ENCODE measurements at regions not wholly inside any gene's neighbourhood (a gene's known extent, or its start where the extent isn't known, plus 50 kb on each side); places are given as distances from the start of the nearest gene placed in this dataset.

DNA sequence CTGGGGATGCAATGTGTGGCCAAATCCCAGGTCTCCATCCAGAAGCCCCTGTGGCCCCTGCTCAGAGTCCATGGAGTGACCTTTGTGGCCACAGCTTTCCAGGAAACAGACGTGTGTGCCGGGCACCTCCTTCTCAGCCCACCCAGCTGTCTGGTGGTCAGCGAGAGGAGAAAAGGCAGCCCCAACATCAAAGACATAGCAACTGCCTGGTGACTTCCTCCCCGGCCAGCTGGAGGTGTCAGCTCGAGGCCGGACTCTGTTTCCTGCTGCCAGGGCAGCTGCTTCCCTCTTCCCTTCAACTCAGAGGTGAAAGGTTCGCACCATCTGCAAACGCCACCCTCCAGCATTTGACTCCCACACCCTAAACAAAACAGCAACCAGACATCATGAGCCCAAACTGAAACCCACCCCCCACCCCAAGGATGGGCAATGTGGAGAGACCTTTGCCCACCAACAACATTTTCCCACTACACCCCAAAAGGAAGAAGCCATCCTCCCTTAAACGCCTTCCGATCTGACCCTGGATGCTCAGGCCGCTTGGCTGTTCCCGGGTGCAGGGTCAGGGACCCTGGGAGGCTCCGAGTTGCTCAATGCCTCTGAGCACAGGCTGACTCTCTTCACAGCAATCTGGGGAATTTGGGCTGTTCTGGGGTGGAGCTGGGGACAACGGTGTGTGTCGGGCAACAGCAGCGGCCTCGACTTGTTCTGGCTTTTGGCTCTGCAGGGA, 162.3 kb downstream of the PSMG1 start:
- no peak overlapping the region for H3K27ac ChIP-seq (ENCODE audit: low read depth, low read length)
- WGBS: 69% methylated on average over 17 of the region's 17 CpGs
- H3K9me3 ChIP-seq (ENCODE audit: insufficient read depth, low read depth, low read length): no peaks in the 10 kb centered on the region
- H3K27me3 ChIP-seq (ENCODE audit: insufficient read depth, low read length): no peaks in the 10 kb centered on the region
- H3K4me3 ChIP-seq (ENCODE audit: low read length): no peak overlapping the region
- no peaks in the 10 kb centered on the region for H3K36me3 ChIP-seq (ENCODE audit: insufficient read depth, low read length)
- H3K9ac ChIP-seq (ENCODE audit: low read depth, low read length): no peak overlapping the region
- H3K4me1 ChIP-seq (ENCODE audit: insufficient read depth, low read length): peaks cover 17% of the 10 kb centered on the region

DNA sequence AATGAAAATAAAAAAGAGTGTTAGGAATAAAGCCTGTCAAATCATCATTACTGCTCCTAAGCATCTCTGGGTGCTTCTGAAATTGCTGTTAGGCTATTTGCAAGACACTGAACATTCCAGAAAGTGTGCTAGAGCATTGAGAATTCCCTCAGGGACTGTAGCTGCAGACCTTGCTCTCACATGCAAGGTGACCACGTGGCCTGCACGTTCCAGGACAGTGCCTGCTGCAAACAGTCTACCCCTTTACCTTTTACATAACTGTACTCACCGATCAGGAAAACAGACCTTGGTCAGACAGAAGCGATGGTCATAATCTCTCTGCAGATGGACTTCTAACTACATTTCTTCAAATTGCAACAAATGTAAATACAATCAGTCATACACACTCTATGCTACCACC, 164.5 kb downstream of the PSMG1 start:
- WGBS: 71% methylated on average over 4 of the region's 4 CpGs
- Histone ChIP-seq H3K9me3 (ENCODE audit: insufficient read depth, low read depth, low read length) (no peaks in the 10 kb centered on the region), H3K9ac (ENCODE audit: low read depth, low read length) (no peak overlapping the region), H3K36me3 (ENCODE audit: insufficient read depth, low read length) (no peaks in the 10 kb centered on the region), H3K27me3 (ENCODE audit: insufficient read depth, low read length) (no peaks in the 10 kb centered on the region), H3K27ac (ENCODE audit: low read depth, low read length) (no peak overlapping the region), H3K4me1 (ENCODE audit: insufficient read depth, low read length) (peaks cover 17% of the 10 kb centered on the region), H3K4me3 (ENCODE audit: low read length) (no peak overlapping the region)

GRCh38 chr21:39016740-39017315, 166.4 kb downstream of the PSMG1 start:
- no peak overlapping the region for H3K9ac ChIP-seq (ENCODE audit: low read depth, low read length)
- no peaks in the 10 kb centered on the region for H3K27me3 ChIP-seq (ENCODE audit: insufficient read depth, low read length)
- no peaks in the 10 kb centered on the region for H3K36me3 ChIP-seq (ENCODE audit: insufficient read depth, low read length)
- no peak overlapping the region for H3K27ac ChIP-seq (ENCODE audit: low read depth, low read length)
- no peaks in the 10 kb centered on the region for H3K9me3 ChIP-seq (ENCODE audit: insufficient read depth, low read depth, low read length)
- 95% methylated on average over 4 of the region's 4 CpGs for WGBS
- no peak overlapping the region for H3K4me3 ChIP-seq (ENCODE audit: low read length)
- H3K4me1 ChIP-seq (ENCODE audit: insufficient read depth, low read length): peaks cover 12% of the 10 kb centered on the region; the same call in 1 of the 2 replicates

- H3K4me1 ChIP-seq (ENCODE audit: insufficient read depth, low read length): no peaks in the 10 kb centered on the region
- no peak overlapping the region for H3K9ac ChIP-seq (ENCODE audit: low read depth, low read length)
- no peaks in the 10 kb centered on the region for H3K27me3 ChIP-seq (ENCODE audit: insufficient read depth, low read length)
- no peak overlapping the region for H3K27ac ChIP-seq (ENCODE audit: low read depth, low read length)
- 91% methylated on average over 9 of the region's 9 CpGs for WGBS
- H3K4me3 ChIP-seq (ENCODE audit: low read length): no peak overlapping the region
- H3K9me3 ChIP-seq (ENCODE audit: insufficient read depth, low read depth, low read length): no peaks in the 10 kb centered on the region
- no peaks in the 10 kb centered on the region for H3K36me3 ChIP-seq (ENCODE audit: insufficient read depth, low read length)
Observed at GRCh38 chr21:39014747-39015146, 168.5 kb downstream of the PSMG1 start.

DNA sequence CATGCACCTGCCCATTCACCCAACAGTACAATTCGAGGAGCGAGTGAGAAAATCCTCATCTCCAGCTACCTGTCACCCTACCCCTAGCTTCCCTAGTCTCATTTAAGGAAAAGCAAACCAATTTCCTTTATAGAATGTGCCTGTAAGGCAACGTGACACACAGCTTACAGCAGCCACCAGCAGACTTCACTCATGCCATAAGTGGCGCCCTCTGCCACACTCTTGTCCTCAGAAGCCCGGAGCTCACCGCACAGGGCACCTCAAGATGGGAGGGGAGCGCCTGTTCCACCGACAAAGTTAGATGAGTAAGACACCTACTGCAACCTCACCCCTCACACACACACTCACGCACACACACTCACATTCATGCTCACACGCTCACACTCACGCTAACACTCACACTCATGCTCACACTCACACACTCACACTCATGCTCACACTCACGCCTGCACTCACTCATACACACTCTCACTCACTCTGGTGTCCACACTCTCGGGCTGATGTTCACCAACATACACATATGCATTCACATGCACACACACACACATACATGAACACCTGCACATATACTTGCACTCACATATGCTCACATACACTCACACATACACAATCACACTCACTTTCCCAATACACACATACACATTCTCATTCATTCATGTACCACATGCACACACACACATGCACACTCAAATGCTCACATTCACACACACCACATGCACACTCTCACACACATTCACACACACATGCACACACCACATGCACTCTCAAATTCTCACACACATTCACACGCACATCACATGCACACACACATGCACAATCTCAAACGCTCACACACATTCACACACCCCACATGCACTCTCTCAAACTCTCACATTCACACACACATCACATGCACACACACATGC, 170.7 kb downstream of the PSMG1 start:
- no peaks in the 10 kb centered on the region for H3K36me3 ChIP-seq (ENCODE audit: insufficient read depth, low read length)
- H3K9me3 ChIP-seq (ENCODE audit: insufficient read depth, low read depth, low read length): no peaks in the 10 kb centered on the region
- no peak overlapping the region for H3K4me3 ChIP-seq (ENCODE audit: low read length)
- no peaks in the 10 kb centered on the region for H3K27me3 ChIP-seq (ENCODE audit: insufficient read depth, low read length)
- H3K4me1 ChIP-seq (ENCODE audit: insufficient read depth, low read length): no peaks in the 10 kb centered on the region
- H3K27ac ChIP-seq (ENCODE audit: low read depth, low read length): no peak overlapping the region
- H3K9ac ChIP-seq (ENCODE audit: low read depth, low read length): no peak overlapping the region
- WGBS: 90% methylated on average over 15 of the region's 15 CpGs

DNA sequence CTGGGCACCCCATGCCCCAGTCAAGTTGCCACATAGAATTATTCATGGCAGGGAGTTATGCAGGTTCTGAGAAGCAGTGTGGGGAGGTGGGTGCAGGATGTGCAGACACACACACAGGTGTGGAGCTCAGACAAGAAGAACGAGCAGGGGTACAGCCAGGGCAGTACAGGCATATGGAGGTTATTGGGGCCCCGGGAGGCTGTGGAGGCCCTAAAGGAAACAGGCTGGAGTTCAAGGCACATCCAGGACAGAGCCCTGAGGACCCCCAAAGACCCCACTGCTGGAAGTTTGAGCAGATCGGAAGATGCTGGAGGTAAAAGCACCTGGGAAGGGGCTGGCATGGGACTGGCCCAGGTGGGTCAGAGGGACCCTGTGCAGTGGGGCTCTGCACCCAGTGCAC, 171.3 kb downstream of the PSMG1 start:
- H3K4me3 ChIP-seq (ENCODE audit: low read length): no peak overlapping the region
- H3K36me3 ChIP-seq (ENCODE audit: insufficient read depth, low read length): no peaks in the 10 kb centered on the region
- H3K9ac ChIP-seq (ENCODE audit: low read depth, low read length): no peak overlapping the region
- H3K27me3 ChIP-seq (ENCODE audit: insufficient read depth, low read length): no peaks in the 10 kb centered on the region
- no peak overlapping the region for H3K27ac ChIP-seq (ENCODE audit: low read depth, low read length)
- 89% methylated on average over 3 of the region's 3 CpGs for WGBS
- no peaks in the 10 kb centered on the region for H3K4me1 ChIP-seq (ENCODE audit: insufficient read depth, low read length)
- no peaks in the 10 kb centered on the region for H3K9me3 ChIP-seq (ENCODE audit: insufficient read depth, low read depth, low read length)

GRCh38 chr21:39010629-39011404, 172.4 kb downstream of the PSMG1 start:
- Histone ChIP-seq H3K4me3 (ENCODE audit: low read length) (no peak overlapping the region), H3K4me1 (ENCODE audit: insufficient read depth, low read length) (no peaks in the 10 kb centered on the region), H3K9ac (ENCODE audit: low read depth, low read length) (no peak overlapping the region), H3K27me3 (ENCODE audit: insufficient read depth, low read length) (no peaks in the 10 kb centered on the region), H3K27ac (ENCODE audit: low read depth, low read length) (no peak overlapping the region), H3K9me3 (ENCODE audit: insufficient read depth, low read depth, low read length) (no peaks in the 10 kb centered on the region), H3K36me3 (ENCODE audit: insufficient read depth, low read length) (no peaks in the 10 kb centered on the region)
- WGBS: 93% methylated on average over 16 of the region's 16 CpGs

DNA sequence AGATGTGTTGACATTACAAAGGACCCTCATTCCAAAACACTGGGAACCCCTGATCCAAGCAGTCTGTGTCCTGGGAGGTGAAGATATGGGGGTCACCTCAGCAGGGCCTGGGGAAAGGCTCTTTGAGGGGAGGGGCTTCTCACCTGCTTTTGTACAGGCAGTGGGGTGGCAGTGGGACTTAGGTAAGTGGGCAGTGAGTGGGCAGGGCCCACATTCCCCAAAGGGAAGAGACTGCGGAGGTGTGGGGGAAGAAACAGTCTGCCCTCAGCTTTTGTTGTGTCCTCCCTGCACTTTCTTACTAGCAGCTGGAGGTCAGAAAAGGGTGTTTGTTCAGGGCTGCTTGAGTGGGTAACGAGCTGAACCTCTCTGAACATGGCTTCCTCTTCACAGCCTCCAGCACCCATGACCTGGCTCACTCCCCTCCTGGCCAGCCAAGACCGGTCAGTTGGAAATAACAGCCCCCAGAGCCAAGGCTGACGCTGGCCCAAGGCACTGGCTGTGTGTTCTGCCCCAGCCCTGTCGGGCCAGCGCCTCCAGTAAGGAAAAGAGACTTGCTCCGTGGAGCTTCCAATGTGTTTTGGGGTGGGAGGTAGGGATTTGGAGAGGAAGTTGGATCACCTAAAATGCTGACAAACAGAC, 173.5 kb downstream of the PSMG1 start:
- Histone ChIP-seq H3K9ac (ENCODE audit: low read depth, low read length) (no peak overlapping the region), H3K27ac (ENCODE audit: low read depth, low read length) (no peak overlapping the region), H3K9me3 (ENCODE audit: insufficient read depth, low read depth, low read length) (no peaks in the 10 kb centered on the region), H3K27me3 (ENCODE audit: insufficient read depth, low read length) (no peaks in the 10 kb centered on the region), H3K4me1 (ENCODE audit: insufficient read depth, low read length) (peaks cover 5% of the 10 kb centered on the region; the same call in 1 of the 2 replicates), H3K36me3 (ENCODE audit: insufficient read depth, low read length) (no peaks in the 10 kb centered on the region), H3K4me3 (ENCODE audit: low read length) (no peak overlapping the region)
- whole genome bisulfite sequencing: 79% methylated on average over 7 of the region's 7 CpGs

- Histone ChIP-seq H3K27ac (ENCODE audit: low read depth, low read length) (no peak overlapping the region), H3K36me3 (ENCODE audit: insufficient read depth, low read length) (no peaks in the 10 kb centered on the region), H3K9me3 (ENCODE audit: insufficient read depth, low read depth, low read length) (no peaks in the 10 kb centered on the region), H3K27me3 (ENCODE audit: insufficient read depth, low read length) (no peaks in the 10 kb centered on the region), H3K9ac (ENCODE audit: low read depth, low read length) (no peak overlapping the region), H3K4me1 (ENCODE audit: insufficient read depth, low read length) (peaks cover 5% of the 10 kb centered on the region; the same call in 1 of the 2 replicates), H3K4me3 (ENCODE audit: low read length) (no peak overlapping the region)
- WGBS: 91% methylated on average over 2 of the region's 2 CpGs
Observed at GRCh38 chr21:39007985-39008384, 175.3 kb downstream of the PSMG1 start.

DNA sequence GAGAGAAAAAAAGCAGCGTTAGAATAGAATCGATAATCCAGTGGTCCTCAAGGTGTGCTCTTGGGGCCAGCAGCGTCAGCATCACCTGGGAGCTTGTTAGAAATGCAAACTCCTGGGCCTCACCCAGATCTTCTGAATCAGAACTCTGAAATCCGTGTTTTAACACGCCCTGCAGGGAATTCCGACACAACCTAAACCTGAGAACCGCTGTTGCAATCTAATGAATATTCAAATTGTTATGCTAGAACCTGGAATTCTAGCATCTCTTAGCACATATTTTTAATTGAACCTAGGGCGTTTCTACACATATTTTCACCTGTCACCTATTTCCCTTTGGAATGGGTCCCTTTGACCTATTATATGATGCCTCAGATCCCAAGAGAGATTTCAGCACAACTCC, 175.7 kb downstream of the PSMG1 start:
- H3K9ac ChIP-seq (ENCODE audit: low read depth, low read length): no peak overlapping the region
- H3K27me3 ChIP-seq (ENCODE audit: insufficient read depth, low read length): no peaks in the 10 kb centered on the region
- H3K4me3 ChIP-seq (ENCODE audit: low read length): no peak overlapping the region
- WGBS: 59% methylated on average over 8 of the region's 8 CpGs
- no peaks in the 10 kb centered on the region for H3K36me3 ChIP-seq (ENCODE audit: insufficient read depth, low read length)
- H3K4me1 ChIP-seq (ENCODE audit: insufficient read depth, low read length): peaks cover 5% of the 10 kb centered on the region; the same call in 1 of the 2 replicates
- no peaks in the 10 kb centered on the region for H3K9me3 ChIP-seq (ENCODE audit: insufficient read depth, low read depth, low read length)
- H3K27ac ChIP-seq (ENCODE audit: low read depth, low read length): no peak overlapping the region
